ENCODE measurements at regions not wholly inside any gene's neighbourhood (a gene's known extent, or its start where the extent isn't known, plus 50 kb on each side); places are given as distances from the start of the nearest gene placed in this dataset.

- Histone ChIP-seq H3K27ac (ENCODE audit: low read depth in 1 of 2, low read length in 2 of 2) (no peak overlapping the region), H2AFZ (ENCODE audit: insufficient read depth, low read depth, low read length, poor library complexity, severe bottlenecking) (no peak overlapping the region), H3K36me3 (replicated peaks in 1 of 2; ENCODE audit: control insufficient read depth in 1 of 2, insufficient read depth in 2 of 2, low read length in 2 of 2) (no peaks in the 10 kb centered on the region), H3K79me2 (ENCODE audit: insufficient read depth, low read length) (no peaks in the 10 kb centered on the region), H3K4me1 (ENCODE audit: control insufficient read depth in 1 of 2, insufficient read depth in 2 of 2, low read length in 2 of 2) (no peaks in the 10 kb centered on the region), H3K9me3 (replicated peaks in 1 of 2; ENCODE audit: control insufficient read depth in 1 of 2, insufficient read depth in 1 of 2, low read length in 2 of 2) (peaks cover 4 to 6% of the 10 kb centered on the region in 2 donors), H3K9ac (ENCODE audit: insufficient read depth, low read length, poor library complexity, severe bottlenecking) (no peak overlapping the region), H3K4me2 (replicated peaks; ENCODE audit: extremely low read depth, low read length, poor library complexity, severe bottlenecking) (no peak overlapping the region), H3K4me3 (replicated peaks in 1 of 3; ENCODE audit: low read depth in 2 of 3, low read length in 3 of 3) (no peak overlapping the region), H3K27me3 (ENCODE audit: control insufficient read depth in 2 of 2, insufficient read depth in 2 of 2, low read length in 2 of 2) (no peaks in the 10 kb centered on the region), H4K20me1 (ENCODE audit: insufficient read depth, low read length) (no peaks in the 10 kb centered on the region)
- TF ChIP-seq CTCF (IDR thresholded peaks at IDR 0.05): no peak
- Mint-ChIP-seq H3K27me3 (ENCODE audit: low read depth in 3 of 3) (peaks cover 0 to 2% (median 0%) of the 10 kb centered on the region in 3 donors), H3K9me3 (peaks cover 4 to 13% (median 5%) of the 10 kb centered on the region in 7 donors), H3K4me1 (peaks cover 5% of the 10 kb centered on the region), H3K36me3 (no peaks in the 10 kb centered on the region), H3K27ac (no peak overlapping the region), H3K4me3 (no peak overlapping the region)
- DNase-seq: no peak
- intact Hi-C loops (cut with micrococcal nuclease): no loop called here
- whole genome bisulfite sequencing (ENCODE audit: insufficient coverage): no CpG with 5 or more reads among the region's 2 CpGs
These were observed 51.6 kb upstream of the THSD7B start for GRCh38 chr2:136713739-136714138.

DNA sequence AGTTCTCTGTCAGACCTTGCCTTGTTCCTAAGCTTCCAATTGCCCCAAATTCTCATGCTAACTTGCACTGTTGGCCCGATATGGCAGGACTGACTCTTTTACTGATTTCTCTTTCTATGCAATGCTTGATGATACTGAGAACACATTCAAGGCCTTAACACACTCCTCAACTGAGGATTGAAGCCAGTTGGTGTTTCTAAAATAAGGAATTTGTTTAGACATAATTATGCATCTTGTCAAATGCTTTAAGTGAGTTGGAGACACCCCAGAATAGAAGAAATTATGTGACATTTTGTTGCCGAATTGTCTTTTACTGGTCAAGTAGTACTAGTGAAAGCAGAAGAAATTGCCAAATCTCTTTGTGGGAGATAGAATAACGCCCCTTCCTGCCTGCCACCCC, 60.0 kb upstream of the THSD7B start:
- H3K27ac Mint-ChIP-seq: no peak overlapping the region
- H3K27ac ChIP-seq (ENCODE audit: low read depth in 1 of 2, low read length in 2 of 2): no peak overlapping the region
- intact Hi-C loops (cut with micrococcal nuclease): no loop called here

More for the DNA sequence above, 60.0 kb upstream of the THSD7B start:
- H2AFZ ChIP-seq (ENCODE audit: insufficient read depth, low read depth, low read length, poor library complexity, severe bottlenecking): no peak overlapping the region
- H3K36me3 Mint-ChIP-seq: no peaks in the 10 kb centered on the region
- no peak for DNase-seq
- TF ChIP-seq CTCF (IDR thresholded peaks at IDR 0.05): no peak
- no peak overlapping the region for H3K4me3 Mint-ChIP-seq
- no peaks in the 10 kb centered on the region for H3K79me2 ChIP-seq (ENCODE audit: insufficient read depth, low read length)
- H3K9ac ChIP-seq (ENCODE audit: insufficient read depth, low read length, poor library complexity, severe bottlenecking): no peak overlapping the region
- H4K20me1 ChIP-seq (ENCODE audit: insufficient read depth, low read length): no peaks in the 10 kb centered on the region
- no peaks in the 10 kb centered on the region for H3K4me1 Mint-ChIP-seq
- 100% methylated on average over 1 of the region's 3 CpGs for WGBS (ENCODE audit: insufficient coverage)
- no peaks in the 10 kb centered on the region for H3K27me3 ChIP-seq (ENCODE audit: control insufficient read depth in 2 of 2, insufficient read depth in 2 of 2, low read length in 2 of 2)
- H3K4me2 ChIP-seq (replicated peaks; ENCODE audit: extremely low read depth, low read length, poor library complexity, severe bottlenecking): no peak overlapping the region
- H3K4me1 ChIP-seq (ENCODE audit: control insufficient read depth in 1 of 2, insufficient read depth in 2 of 2, low read length in 2 of 2): no peaks in the 10 kb centered on the region
- no peak overlapping the region for H3K4me3 ChIP-seq (replicated peaks in 1 of 3; ENCODE audit: low read depth in 2 of 3, low read length in 3 of 3)
- H3K9me3 ChIP-seq (replicated peaks in 1 of 2; ENCODE audit: control insufficient read depth in 1 of 2, insufficient read depth in 1 of 2, low read length in 2 of 2): no peaks in the 10 kb centered on the region
- no peaks in the 10 kb centered on the region for H3K27me3 Mint-ChIP-seq (ENCODE audit: low read depth in 3 of 3)
- H3K36me3 ChIP-seq (replicated peaks in 1 of 2; ENCODE audit: control insufficient read depth in 1 of 2, insufficient read depth in 2 of 2, low read length in 2 of 2): no peaks in the 10 kb centered on the region
- peaks cover 0 to 4% (median 2%) of the 10 kb centered on the region in 7 donors for H3K9me3 Mint-ChIP-seq
